NT2/D1 (cell line): ENCODE measurements at regions not wholly inside any gene's neighbourhood (a gene's known extent, or its start where the extent isn't known, plus 50 kb on each side); places are given as distances from the start of the nearest gene placed in this dataset.

Experiments
- YY1 ChIP-seq: IDR thresholded peaks from 2 replicates; pipeline ENCODE4 v1.6.1; 2011; ENCODE audit not compliant: insufficient read length, insufficient read depth
- ZNF274 ChIP-seq: IDR thresholded peaks from 2 replicates; pipeline ENCODE4 v1.6.1; 2011; ENCODE audit warnings: mild to moderate bottlenecking, low read depth, low read length

- TF ChIP-seq ZNF274 (no peak), YY1 (no peak)
Observed at GRCh38 chr4:107130157-107130556, 94.0 kb upstream of the DKK2 start.
